HS-5 (cell line): ENCODE measurements at regions not wholly inside any gene's neighbourhood (a gene's known extent, or its start where the extent isn't known, plus 50 kb on each side); places are given as distances from the start of the nearest gene placed in this dataset.
"Not testable (repeated sequence)": the region's sequence is repeated elsewhere in the genome, so short reads cannot be mapped to it uniquely, and the experiment has no call there.

Source experiments
- DNase-seq: peaks from one replicate; pipeline ENCODE4 v3.0.0-alpha.2; 2012; ENCODE audit warnings: low read depth

- no peak for DNase-seq
Observed at GRCh38 chr21:15311510-15311909, 246.7 kb upstream of the NRIP1 start.

GRCh38 chr21:15317034-15317433 is 252.2 kb upstream of the NRIP1 start:
- DNase-seq, result not testable (repeated sequence)

GRCh38 chr21:15319727-15320126 is 254.9 kb upstream of the NRIP1 start:
- no peak for DNase-seq

- no peak for DNase-seq
Observed at GRCh38 chr21:15324542-15324941, 259.7 kb upstream of the NRIP1 start.

- DNase-seq, result no peak
Observed at GRCh38 chr21:15326032-15326867, 261.4 kb upstream of the NRIP1 start.

- no peak for DNase-seq
Observed at GRCh38 chr21:15327637-15328265, 263.0 kb upstream of the NRIP1 start.

- DNase-seq, result no peak
Observed at GRCh38 chr21:15329191-15329590, 264.4 kb upstream of the NRIP1 start.

GRCh38 chr21:15330872-15331271 is 266.1 kb upstream of the NRIP1 start:
- no peak for DNase-seq

GRCh38 chr21:15332572-15332971 is 267.8 kb upstream of the NRIP1 start:
- no peak for DNase-seq

GRCh38 chr21:15333136-15333710 is 268.4 kb upstream of the NRIP1 start:
- DNase-seq, result no peak

- DNase-seq, result no peak
Observed at GRCh38 chr21:15333951-15334350, 269.2 kb upstream of the NRIP1 start.

GRCh38 chr21:15343066-15343465 is 278.3 kb upstream of the NRIP1 start:
- no peak for DNase-seq

- no peak for DNase-seq
Observed at GRCh38 chr21:15352009-15352408, 287.2 kb upstream of the NRIP1 start.

GRCh38 chr21:15353546-15353945 is 288.7 kb upstream of the NRIP1 start:
- DNase-seq, result no peak

GRCh38 chr21:15354516-15354915 is 289.7 kb upstream of the NRIP1 start:
- DNase-seq, result no peak

GRCh38 chr21:15355066-15355465 is 290.3 kb upstream of the NRIP1 start:
- DNase-seq, result no peak

- no peak for DNase-seq
Observed at GRCh38 chr21:15359251-15359650, 294.5 kb upstream of the NRIP1 start.

- no peak for DNase-seq
Observed at GRCh38 chr21:15362458-15362857, 297.7 kb upstream of the NRIP1 start.

GRCh38 chr21:15363921-15364320 is 299.1 kb upstream of the NRIP1 start:
- no peak for DNase-seq

GRCh38 chr21:15365751-15366392 is 301.1 kb upstream of the NRIP1 start:
- no peak for DNase-seq

- no peak for DNase-seq
Observed at GRCh38 chr21:15366555-15366954, 301.8 kb upstream of the NRIP1 start.

GRCh38 chr21:15367061-15367626 is 302.3 kb upstream of the NRIP1 start:
- DNase-seq, result no peak
